Right forelimb (tissue), 1 donor: ENCODE measurements at regions not wholly inside any gene's neighbourhood (a gene's known extent, or its start where the extent isn't known, plus 50 kb on each side); places are given as distances from the start of the nearest gene placed in this dataset.
A peak's percentile ranks its signal among the peaks of the same experiment; 100 is the strongest.
"Not testable (repeated sequence)": the region's sequence is repeated elsewhere in the genome, so short reads cannot be mapped to it uniquely, and the experiment has no call there.

Source experiments
- DNase-seq: peaks from one replicate; pipeline ENCODE4 v3.0.0-alpha.2; 2018

- DNase-seq, result no peak
These were observed 268.4 kb upstream of the FRG2C start for GRCh38 chr3:75395580-75396315.

GRCh38 chr3:75396316-75396802 lies 267.8 kb upstream of the FRG2C start:
- DNase-seq, result no peak

GRCh38 chr3:75397486-75397885 lies 266.6 kb upstream of the FRG2C start:
- not testable (repeated sequence) for DNase-seq

- DNase-seq, result peak; percentile 61
These were observed 241.8 kb upstream of the FRG2C start for GRCh38 chr3:75422101-75422945.

- DNase-seq, result not testable (repeated sequence)
These were observed 238.7 kb upstream of the FRG2C start for GRCh38 chr3:75425379-75425778.

- peak; percentile 18 for DNase-seq
These were observed 236.6 kb upstream of the FRG2C start for GRCh38 chr3:75427486-75427885.

GRCh38 chr3:75427906-75428305 lies 236.2 kb upstream of the FRG2C start:
- peak; percentile 10 for DNase-seq

GRCh38 chr3:75429561-75430220 lies 234.4 kb upstream of the FRG2C start:
- DNase-seq, result peak; percentile 75

- DNase-seq, result not testable (repeated sequence)
These were observed 233.7 kb upstream of the FRG2C start for GRCh38 chr3:75430406-75430805.

GRCh38 chr3:75431120-75431519 lies 233.0 kb upstream of the FRG2C start:
- not testable (repeated sequence) for DNase-seq

- DNase-seq, result not testable (repeated sequence)
These were observed 231.7 kb upstream of the FRG2C start for GRCh38 chr3:75432466-75432865.

GRCh38 chr3:75432885-75433284 lies 231.2 kb upstream of the FRG2C start:
- not testable (repeated sequence) for DNase-seq

GRCh38 chr3:75433295-75433694 lies 230.8 kb upstream of the FRG2C start:
- DNase-seq, result not testable (repeated sequence)

- peak; percentile 56 for DNase-seq
These were observed 229.7 kb upstream of the FRG2C start for GRCh38 chr3:75434276-75434912.

- DNase-seq, result peak; percentile 99
These were observed 229.0 kb upstream of the FRG2C start for GRCh38 chr3:75434913-75435793.

- DNase-seq, result not testable (repeated sequence)
These were observed 228.2 kb upstream of the FRG2C start for GRCh38 chr3:75435794-75436400.

GRCh38 chr3:75440986-75441385 lies 223.1 kb upstream of the FRG2C start:
- DNase-seq, result not testable (repeated sequence)

GRCh38 chr3:75444634-75445033 lies 219.5 kb upstream of the FRG2C start:
- DNase-seq, result not testable (repeated sequence)

GRCh38 chr3:75445234-75445633 lies 218.9 kb upstream of the FRG2C start:
- not testable (repeated sequence) for DNase-seq

- not testable (repeated sequence) for DNase-seq
These were observed 217.2 kb upstream of the FRG2C start for GRCh38 chr3:75446948-75447347.

GRCh38 chr3:75453328-75453727 lies 210.8 kb upstream of the FRG2C start:
- DNase-seq, result not testable (repeated sequence)
